Activated T-cell treated with anti-CD3 and anti-CD28 coated beads, Interleukin-2, amount 50 U/mL, for 4 hours (primary cell): ENCODE measurements at regions not wholly inside any gene's neighbourhood (a gene's known extent, or its start where the extent isn't known, plus 50 kb on each side); places are given as distances from the start of the nearest gene placed in this dataset.
A peak's percentile ranks its signal among the peaks of the same experiment; 100 is the strongest.
"Not testable (repeated sequence)": the region's sequence is repeated elsewhere in the genome, so short reads cannot be mapped to it uniquely, and the experiment has no call there.

ENCODE experiments used
- ATAC-seq, 2 donors: fragments of 200-7000 bp; cut with Tn5 transposase; one replicate each; pipeline ENCODE4 v1.10.0; 2021
- DNase-seq: peaks from one replicate; pipeline ENCODE4 v3.0.0-alpha.2; 2020
- H3K27me3 Mint-ChIP-seq: one replicate; pipeline ENCODE4 v1.8.0; 2021; ENCODE audit warnings: low read depth, mixed read lengths
- H3K36me3 Mint-ChIP-seq: one replicate; pipeline ENCODE4 v1.8.0; 2022; ENCODE audit warnings: mixed read lengths; ENCODE audit not compliant: insufficient read depth
- H3K4me1 Mint-ChIP-seq: one replicate; pipeline ENCODE4 v1.8.0; 2021; ENCODE audit warnings: low read depth, mixed read lengths
- H3K4me3 Mint-ChIP-seq: one replicate; pipeline ENCODE4 v1.8.0; 2021; ENCODE audit warnings: mild to moderate bottlenecking, moderate library complexity, mixed read lengths
- H3K9me3 Mint-ChIP-seq: one replicate; pipeline ENCODE4 v1.8.0; 2021; ENCODE audit warnings: mixed read lengths

GRCh38 chr2:7673853-7674252 is 756.6 kb downstream of the RNF144A start:
- ATAC-seq (no peak), DNase-seq (no peak)
- peaks cover 29% of the 10 kb centered on the region for H3K4me1 Mint-ChIP-seq
- H3K27me3 Mint-ChIP-seq: no peaks in the 10 kb centered on the region
- no peak overlapping the region for H3K4me3 Mint-ChIP-seq
- no peaks in the 10 kb centered on the region for H3K36me3 Mint-ChIP-seq
- H3K9me3 Mint-ChIP-seq: no peaks in the 10 kb centered on the region

- Mint-ChIP-seq H3K4me1 (peaks cover 29% of the 10 kb centered on the region), H3K36me3 (no peaks in the 10 kb centered on the region), H3K4me3 (no peak overlapping the region), H3K9me3 (no peaks in the 10 kb centered on the region), H3K27me3 (no peaks in the 10 kb centered on the region)
- ATAC-seq: no peak
- no peak for DNase-seq
These were observed 757.4 kb downstream of the RNF144A start for GRCh38 chr2:7674606-7675005.

GRCh38 chr2:7676714-7677113 is 759.5 kb downstream of the RNF144A start:
- H3K36me3 Mint-ChIP-seq: no peaks in the 10 kb centered on the region
- H3K27me3 Mint-ChIP-seq: no peaks in the 10 kb centered on the region
- DNase-seq (no peak), ATAC-seq (no peak)
- no peaks in the 10 kb centered on the region for H3K9me3 Mint-ChIP-seq
- no peak overlapping the region for H3K4me3 Mint-ChIP-seq
- peaks cover 16% of the 10 kb centered on the region for H3K4me1 Mint-ChIP-seq

GRCh38 chr2:7681881-7682461 is 764.8 kb downstream of the RNF144A start:
- DNase-seq (no peak), ATAC-seq (no peak)
- Mint-ChIP-seq H3K9me3 (no peaks in the 10 kb centered on the region), H3K4me1 (no peaks in the 10 kb centered on the region), H3K4me3 (no peak overlapping the region), H3K27me3 (no peaks in the 10 kb centered on the region), H3K36me3 (no peaks in the 10 kb centered on the region)

GRCh38 chr2:7683196-7683595 is 766.0 kb downstream of the RNF144A start:
- no peaks in the 10 kb centered on the region for H3K4me1 Mint-ChIP-seq
- ATAC-seq (no peak), DNase-seq (no peak)
- no peaks in the 10 kb centered on the region for H3K27me3 Mint-ChIP-seq
- no peaks in the 10 kb centered on the region for H3K36me3 Mint-ChIP-seq
- no peaks in the 10 kb centered on the region for H3K9me3 Mint-ChIP-seq
- H3K4me3 Mint-ChIP-seq: no peak overlapping the region

- DNase-seq: no peak
- no peaks in the 10 kb centered on the region for H3K4me1 Mint-ChIP-seq
- no peak for ATAC-seq
- H3K27me3 Mint-ChIP-seq: no peaks in the 10 kb centered on the region
- H3K36me3 Mint-ChIP-seq: no peaks in the 10 kb centered on the region
- no peaks in the 10 kb centered on the region for H3K9me3 Mint-ChIP-seq
- H3K4me3 Mint-ChIP-seq: no peak overlapping the region
These were observed 766.5 kb downstream of the RNF144A start for GRCh38 chr2:7683708-7684107.

GRCh38 chr2:7685342-7686015 is 768.3 kb downstream of the RNF144A start:
- no peak for ATAC-seq
- H3K4me3 Mint-ChIP-seq: no peak overlapping the region
- H3K27me3 Mint-ChIP-seq: no peaks in the 10 kb centered on the region
- DNase-seq: no peak
- no peaks in the 10 kb centered on the region for H3K9me3 Mint-ChIP-seq
- no peaks in the 10 kb centered on the region for H3K4me1 Mint-ChIP-seq
- H3K36me3 Mint-ChIP-seq: no peaks in the 10 kb centered on the region

- H3K9me3 Mint-ChIP-seq: no peaks in the 10 kb centered on the region
- no peaks in the 10 kb centered on the region for H3K27me3 Mint-ChIP-seq
- H3K4me1 Mint-ChIP-seq: no peaks in the 10 kb centered on the region
- ATAC-seq (no peak), DNase-seq (no peak)
- H3K36me3 Mint-ChIP-seq: no peaks in the 10 kb centered on the region
- H3K4me3 Mint-ChIP-seq: no peak overlapping the region
These were observed 768.8 kb downstream of the RNF144A start for GRCh38 chr2:7686016-7686385.

- no peaks in the 10 kb centered on the region for H3K27me3 Mint-ChIP-seq
- no peaks in the 10 kb centered on the region for H3K36me3 Mint-ChIP-seq
- no peak for ATAC-seq
- DNase-seq: no peak
- H3K9me3 Mint-ChIP-seq: no peaks in the 10 kb centered on the region
- no peak overlapping the region for H3K4me3 Mint-ChIP-seq
- peaks cover 25% of the 10 kb centered on the region for H3K4me1 Mint-ChIP-seq
These were observed 774.9 kb downstream of the RNF144A start for GRCh38 chr2:7691961-7692656.

- Mint-ChIP-seq H3K36me3 (no peaks in the 10 kb centered on the region), H3K27me3 (no peaks in the 10 kb centered on the region), H3K9me3 (no peaks in the 10 kb centered on the region), H3K4me3 (no peak overlapping the region), H3K4me1 (peaks cover 25% of the 10 kb centered on the region)
- ATAC-seq (no peak), DNase-seq (no peak)
These were observed 775.5 kb downstream of the RNF144A start for GRCh38 chr2:7692657-7693161.

GRCh38 chr2:7693246-7694075 is 776.2 kb downstream of the RNF144A start:
- no peak for DNase-seq
- Mint-ChIP-seq H3K36me3 (no peaks in the 10 kb centered on the region), H3K27me3 (no peaks in the 10 kb centered on the region), H3K4me1 (peaks cover 25% of the 10 kb centered on the region), H3K4me3 (no peak overlapping the region), H3K9me3 (no peaks in the 10 kb centered on the region)
- no peak for ATAC-seq

- H3K4me1 Mint-ChIP-seq: peaks cover 25% of the 10 kb centered on the region
- DNase-seq: no peak
- H3K4me3 Mint-ChIP-seq: no peak overlapping the region
These were observed 777.1 kb downstream of the RNF144A start for GRCh38 chr2:7694076-7694985.

GRCh38 chr2:7696556-7696955 is 779.3 kb downstream of the RNF144A start:
- not testable (repeated sequence) for H3K9me3 Mint-ChIP-seq, ATAC-seq, H3K4me3 Mint-ChIP-seq, H3K36me3 Mint-ChIP-seq, DNase-seq, H3K27me3 Mint-ChIP-seq
- H3K4me1 Mint-ChIP-seq: peaks cover 25% of the 10 kb centered on the region

More at GRCh38 chr2:7694076-7694985, 777.1 kb downstream of the RNF144A start:
- H3K27me3 Mint-ChIP-seq: no peaks in the 10 kb centered on the region
- no peaks in the 10 kb centered on the region for H3K36me3 Mint-ChIP-seq
- ATAC-seq: peak; percentile 73 to 76
- H3K9me3 Mint-ChIP-seq: no peaks in the 10 kb centered on the region
